Small intestine (tissue), 7 donors: ENCODE measurements at regions not wholly inside any gene's neighbourhood (a gene's known extent, or its start where the extent isn't known, plus 50 kb on each side); places are given as distances from the start of the nearest gene placed in this dataset.
A peak's percentile ranks its signal among the peaks of the same experiment; 100 is the strongest.
"Not testable (repeated sequence)": the region's sequence is repeated elsewhere in the genome, so short reads cannot be mapped to it uniquely, and the experiment has no call there.

ENCODE experiments used
- DNase-seq, 2 donors: peaks; one replicate each; pipeline versions ENCODE4 v3.0.0 to v3.0.0-alpha.2; 2013
- FAIRE-seq: peaks from 2 replicates; lab custom pipeline; 2012; peaks lifted over from hg19 to GRCh38; lab: Jason Lieb, UNC
- H3K27ac ChIP-seq, 3 donors: one replicate each; pipeline ENCODE4 v1.5.1; 2013; ENCODE audit warnings: low read length in 2 of 3, mild to moderate bottlenecking in 2 of 3, control low read depth in 1 of 3, inconsistent platforms in 1 of 3, low read depth in 1 of 3, moderate library complexity in 1 of 3
- H3K27me3 ChIP-seq, 3 donors: one replicate each; pipeline ENCODE4 v1.6.1; 2013; ENCODE audit warnings: low read length in 3 of 3, inconsistent platforms in 1 of 3; ENCODE audit not compliant: control insufficient read depth in 3 of 3, insufficient read depth in 3 of 3
- H3K36me3 ChIP-seq, 3 donors: one replicate each; pipeline ENCODE4 v1.6.1; 2013; ENCODE audit warnings: low read length in 3 of 3, inconsistent platforms in 1 of 3, low read depth in 1 of 3, mild to moderate bottlenecking in 1 of 3, moderate library complexity in 1 of 3; ENCODE audit not compliant: control insufficient read depth in 3 of 3, insufficient read depth in 2 of 3
- H3K4me1 ChIP-seq, 3 donors: one replicate each; pipeline ENCODE4 v1.6.1; 2013; ENCODE audit warnings: low read length in 2 of 3, inconsistent platforms in 1 of 3, low read depth in 1 of 3, mild to moderate bottlenecking in 1 of 3, moderate library complexity in 1 of 3; ENCODE audit not compliant: control insufficient read depth in 3 of 3, insufficient read depth in 2 of 3
- H3K4me3 ChIP-seq, 3 donors: one replicate each; pipeline ENCODE4 v1.5.1; 2013; ENCODE audit warnings: low read length in 3 of 3, control low read depth in 1 of 3, inconsistent platforms in 1 of 3, low read depth in 1 of 3, mild to moderate bottlenecking in 1 of 3, moderate library complexity in 1 of 3
- H3K9me3 ChIP-seq, 2 donors: one replicate each; pipeline ENCODE4 v1.6.1; 2013; ENCODE audit warnings: low read depth in 1 of 2, low read length in 1 of 2; ENCODE audit not compliant: control insufficient read depth in 2 of 2, insufficient read depth in 1 of 2
- WGBS, 3 donors: extraction: QIAGEN DNeasy Blood & Tissue Kit; methylation state at CpG; one replicate each; pipeline ENCODE4 v1.1.7; 2013; 5-methylcytosine and 5-hydroxymethylcytosine counted together
- donor health status: healthy with polysubstance abuse.
- donor health status: control.
- donor health status: control.
- donor health status: Bipolar disorder and iron deficiency.
- donor health status: healthy.

- Histone ChIP-seq H3K9me3 (no peaks in the 10 kb centered on the region), H3K27ac (no peak overlapping the region), H3K4me1 (peaks cover 0 to 3% (median 0%) of the 10 kb centered on the region in 3 donors), H3K36me3 (no peaks in the 10 kb centered on the region), H3K27me3 (no peaks in the 10 kb centered on the region), H3K4me3 (no peak overlapping the region)
- no peak for FAIRE-seq
- WGBS, 3 donors = 65 to 84% (median 76%) methylated on average over 3 of the region's 3 CpGs
- DNase-seq = peak in 1 of 2 donors; percentile 16
Measured at GRCh38 chr21:14678973-14679574, 133.0 kb upstream of the SAMSN1 start.

- 57 to 86% (median 70%) methylated on average over 9 of the region's 9 CpGs for WGBS, 3 donors
- Histone ChIP-seq H3K36me3 (no peaks in the 10 kb centered on the region), H3K27me3 (no peaks in the 10 kb centered on the region), H3K4me1 (no peaks in the 10 kb centered on the region), H3K9me3 (no peaks in the 10 kb centered on the region), H3K4me3 (no peak overlapping the region), H3K27ac (no peak overlapping the region)
- FAIRE-seq (no peak), DNase-seq (no peak)
Measured at GRCh38 chr21:14677639-14678179, 131.6 kb upstream of the SAMSN1 start.

- Histone ChIP-seq H3K36me3 (no peaks in the 10 kb centered on the region), H3K4me1 (no peaks in the 10 kb centered on the region), H3K27me3 (no peaks in the 10 kb centered on the region), H3K4me3 (no peak overlapping the region), H3K27ac (peak overlapping the region in 1 of 3 donors; percentile 68), H3K9me3 (no peaks in the 10 kb centered on the region)
- DNase-seq = no peak
- FAIRE-seq = no peak
Measured at GRCh38 chr21:14677013-14677412, 130.9 kb upstream of the SAMSN1 start.

GRCh38 chr21:14675774-14676530 is 129.8 kb upstream of the SAMSN1 start:
- Histone ChIP-seq H3K27me3 (no peaks in the 10 kb centered on the region), H3K36me3 (no peaks in the 10 kb centered on the region), H3K4me1 (no peaks in the 10 kb centered on the region), H3K4me3 (no peak overlapping the region), H3K27ac (peak overlapping the region in 2 of 3 donors; percentile 61 to 68), H3K9me3 (no peaks in the 10 kb centered on the region)
- FAIRE-seq (no peak), DNase-seq (peak in 1 of 2 donors; percentile 42)
- 51 to 63% (median 57%) methylated on average over 7 of the region's 7 CpGs for WGBS, 3 donors

DNA sequence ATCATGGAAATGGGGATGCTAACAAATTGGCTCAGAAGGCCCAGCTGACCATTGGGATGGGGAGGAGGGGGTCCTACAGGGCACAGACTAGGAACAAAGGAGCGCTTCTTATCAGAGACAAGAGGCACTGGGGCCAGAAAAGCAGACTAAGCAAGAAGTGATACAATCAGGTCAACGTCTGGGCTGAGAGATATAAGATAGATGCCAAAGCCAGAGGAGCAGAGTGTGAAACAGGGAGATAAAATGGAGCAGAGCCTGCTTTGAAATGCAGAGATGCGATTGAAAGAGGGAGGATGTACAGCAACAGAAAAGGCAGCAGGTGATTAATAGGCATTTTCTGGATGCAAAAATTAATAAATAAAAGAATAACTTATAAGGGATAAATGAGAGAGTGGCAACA is 127.5 kb upstream of the SAMSN1 start:
- Histone ChIP-seq H3K27ac (no peak overlapping the region), H3K9me3 (no peaks in the 10 kb centered on the region), H3K4me1 (no peaks in the 10 kb centered on the region), H3K36me3 (no peaks in the 10 kb centered on the region), H3K4me3 (no peak overlapping the region), H3K27me3 (no peaks in the 10 kb centered on the region)
- FAIRE-seq = no peak
- WGBS, 3 donors = 35 to 54% (median 38%) methylated on average over 3 of the region's 3 CpGs
- DNase-seq = no peak

DNA sequence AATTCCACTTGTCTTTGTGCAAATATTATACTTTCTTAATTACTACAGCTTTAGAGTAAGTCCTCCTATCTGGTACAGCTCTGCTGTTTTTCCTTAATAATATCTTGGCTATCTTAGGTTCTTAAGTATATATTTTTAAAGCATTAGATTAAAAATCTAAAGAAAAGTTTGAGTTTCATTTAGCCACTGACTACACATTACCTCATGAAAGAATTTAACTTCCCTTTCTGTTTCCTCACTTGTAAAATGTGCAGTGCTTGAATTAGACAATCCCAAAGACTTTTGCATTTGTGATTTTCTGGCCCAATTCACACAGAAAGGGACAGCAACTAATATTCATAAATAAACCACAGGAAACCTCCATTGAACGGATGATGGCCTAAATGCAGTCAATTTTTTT is 126.4 kb upstream of the SAMSN1 start:
- FAIRE-seq = no peak

GRCh38 chr21:14670409-14670808 is 124.3 kb upstream of the SAMSN1 start:
- no peaks in the 10 kb centered on the region for H3K4me1 ChIP-seq
- no peak overlapping the region for H3K4me3 ChIP-seq
- FAIRE-seq (no peak), DNase-seq (no peak)
- no peaks in the 10 kb centered on the region for H3K27me3 ChIP-seq
- no peaks in the 10 kb centered on the region for H3K36me3 ChIP-seq
- WGBS, 3 donors = 89 to 95% (median 94%) methylated on average over 2 of the region's 2 CpGs
- no peaks in the 10 kb centered on the region for H3K9me3 ChIP-seq
- H3K27ac ChIP-seq = no peak overlapping the region

More for the DNA sequence above, 126.4 kb upstream of the SAMSN1 start:
- no peak for DNase-seq
- Histone ChIP-seq H3K4me1 (no peaks in the 10 kb centered on the region), H3K27me3 (no peaks in the 10 kb centered on the region), H3K4me3 (no peak overlapping the region), H3K27ac (no peak overlapping the region), H3K36me3 (no peaks in the 10 kb centered on the region), H3K9me3 (no peaks in the 10 kb centered on the region)
- WGBS, 3 donors = 42 to 45% (median 45%) methylated on average over 1 of the region's 1 CpG

DNA sequence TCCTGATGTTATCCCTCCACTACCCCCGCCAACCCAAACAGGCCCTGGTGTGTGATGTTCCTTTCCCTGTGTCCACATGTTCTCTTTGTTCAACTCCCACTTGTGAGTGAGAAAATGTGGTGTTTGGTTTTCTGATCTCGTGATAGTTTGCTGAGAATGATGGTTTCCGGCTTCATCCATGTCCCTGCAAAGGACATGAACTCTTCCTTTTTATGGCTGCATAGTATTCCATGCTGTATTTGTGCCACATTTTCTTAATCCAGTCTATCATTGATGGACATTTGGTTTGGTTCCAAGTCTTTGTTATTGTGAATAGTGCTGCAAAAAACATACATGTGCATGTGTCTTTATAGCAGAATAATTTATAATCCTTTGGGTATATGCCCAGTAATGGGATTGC is 123.0 kb upstream of the SAMSN1 start:
- H3K4me1 ChIP-seq, H3K27ac ChIP-seq, H3K27me3 ChIP-seq, DNase-seq, H3K36me3 ChIP-seq, H3K9me3 ChIP-seq, H3K4me3 ChIP-seq, FAIRE-seq: not testable (repeated sequence)
- WGBS, 3 donors = 80 to 94% (median 84%) methylated on average over 3 of the region's 3 CpGs
